Activated CD4-positive, alpha-beta T cell treated with anti-CD3 and anti-CD28 coated beads for 36 hours (primary cell): ENCODE measurements at regions not wholly inside any gene's neighbourhood (a gene's known extent, or its start where the extent isn't known, plus 50 kb on each side); places are given as distances from the start of the nearest gene placed in this dataset.

Source experiments
- ATAC-seq: fragments of 200-7000 bp; cut with Tn5 transposase; one replicate; pipeline ENCODE4 v1.10.0; 2021; ENCODE audit warnings: mild to moderate bottlenecking, moderate library complexity
- CTCF ChIA-PET: fragments of 350-600 bp; sonication (Branson Sonifier 250); formaldehyde crosslinking; loops from one replicate; lab custom pipeline; 2021; ENCODE audit warnings: antibody characterized with exemption; lab: Charles Lee
- POLR2A ChIA-PET: fragments of 350-600 bp; sonication (Branson Sonifier 250); formaldehyde crosslinking; loops from one replicate; lab custom pipeline; 2021; ENCODE audit warnings: antibody characterized with exemption, inconsistent platforms; lab: Charles Lee
- DNase-seq: peaks from one replicate; pipeline ENCODE4 v3.0.0-alpha.2; 2020
- H3K27ac Mint-ChIP-seq: one replicate; pipeline ENCODE4 v1.8.0; 2021; ENCODE audit warnings: mixed read lengths
- H3K27me3 Mint-ChIP-seq: one replicate; pipeline ENCODE4 v1.8.0; 2021; ENCODE audit warnings: mixed read lengths
- H3K36me3 Mint-ChIP-seq: one replicate; pipeline ENCODE4 v1.8.0; 2021; ENCODE audit warnings: low read depth, mixed read lengths
- H3K4me1 Mint-ChIP-seq: one replicate; pipeline ENCODE4 v1.8.0; 2021; ENCODE audit warnings: mixed read lengths
- H3K4me3 Mint-ChIP-seq: one replicate; pipeline ENCODE4 v1.8.0; 2021; ENCODE audit warnings: mild to moderate bottlenecking, moderate library complexity, mixed read lengths
- H3K9me3 Mint-ChIP-seq: one replicate; pipeline ENCODE4 v1.8.0; 2021; ENCODE audit warnings: low read depth, mixed read lengths
- intact Hi-C, 2 experiments: fragments of 100-400 bp; cut with DNase I in 1 of 2; cut with micrococcal nuclease in 1 of 2; formaldehyde crosslinking; loops; one replicate each; pipeline versions ENCODE4 v1.14.2 to v1.15.1; 2022 to 2024; cut with DNase I, micrococcal nuclease

- intact Hi-C loops = no loop called here
- no peaks in the 10 kb centered on the region for H3K36me3 Mint-ChIP-seq
- H3K4me3 Mint-ChIP-seq = no peak overlapping the region
- H3K4me1 Mint-ChIP-seq = no peaks in the 10 kb centered on the region
- POLR2A ChIA-PET = no interaction called here
- peaks cover 8% of the 10 kb centered on the region for H3K27me3 Mint-ChIP-seq
- DNase-seq (no peak), ATAC-seq (no peak)
- no peak overlapping the region for H3K27ac Mint-ChIP-seq
- H3K9me3 Mint-ChIP-seq = peaks cover 3% of the 10 kb centered on the region
- CTCF ChIA-PET = no interaction called here
Observed at GRCh38 chr1:208951026-208951525, 632.4 kb upstream of the CAMK1G start.

DNA sequence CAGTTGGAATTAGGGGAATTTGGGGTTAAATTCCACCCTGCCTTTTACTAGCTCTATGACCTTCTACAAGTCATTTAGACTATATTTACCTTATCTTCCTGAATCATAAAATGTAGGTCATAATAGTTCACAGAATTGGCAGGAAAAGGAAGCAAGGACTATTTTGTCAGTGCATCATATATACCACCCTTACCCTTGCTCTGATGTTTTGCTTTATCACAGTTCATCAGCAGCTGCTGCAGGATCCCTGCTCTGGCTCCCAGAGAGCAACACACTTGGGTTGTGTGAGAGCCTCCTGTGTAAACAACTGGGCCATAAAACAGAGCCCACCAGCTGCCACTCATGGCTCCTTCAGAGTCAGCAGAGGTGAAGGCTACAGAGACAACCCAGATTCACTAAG lies 631.6 kb upstream of the CAMK1G start:
- no peak overlapping the region for H3K27ac Mint-ChIP-seq
- no peaks in the 10 kb centered on the region for H3K4me1 Mint-ChIP-seq
- DNase-seq (no peak), ATAC-seq (no peak)
- CTCF ChIA-PET = interaction anchor here (0.5 kb wide), 1 partner anchor 481 kb away, joined by 3 read pairs; no protein-coding TSS in a partner anchor
- POLR2A ChIA-PET = no interaction called here
- H3K9me3 Mint-ChIP-seq = peaks cover 9% of the 10 kb centered on the region
- H3K36me3 Mint-ChIP-seq = no peaks in the 10 kb centered on the region
- no peak overlapping the region for H3K4me3 Mint-ChIP-seq
- intact Hi-C loops = no loop called here
- H3K27me3 Mint-ChIP-seq = peaks cover 10% of the 10 kb centered on the region

GRCh38 chr1:208962867-208963266 lies 620.6 kb upstream of the CAMK1G start:
- ChIA-PET CTCF (no interaction called here), POLR2A (no interaction called here)

GRCh38 chr1:208965351-208965750 lies 618.2 kb upstream of the CAMK1G start:
- Mint-ChIP-seq H3K36me3 (no peaks in the 10 kb centered on the region), H3K9me3 (no peaks in the 10 kb centered on the region), H3K4me3 (no peak overlapping the region), H3K4me1 (no peaks in the 10 kb centered on the region), H3K27ac (no peak overlapping the region), H3K27me3 (peaks cover 10% of the 10 kb centered on the region)
- ChIA-PET POLR2A (no interaction called here), CTCF (no interaction called here)
- DNase-seq = no peak
- intact Hi-C loops = no loop called here
- ATAC-seq = no peak

More at GRCh38 chr1:208962867-208963266, 620.6 kb upstream of the CAMK1G start:
- Mint-ChIP-seq H3K27me3 (peaks cover 2% of the 10 kb centered on the region), H3K36me3 (no peaks in the 10 kb centered on the region), H3K27ac (no peak overlapping the region), H3K4me1 (no peaks in the 10 kb centered on the region), H3K4me3 (no peak overlapping the region), H3K9me3 (peaks cover 12% of the 10 kb centered on the region)
- DNase-seq (no peak), ATAC-seq (no peak)
- intact Hi-C loops = no loop called here

DNA sequence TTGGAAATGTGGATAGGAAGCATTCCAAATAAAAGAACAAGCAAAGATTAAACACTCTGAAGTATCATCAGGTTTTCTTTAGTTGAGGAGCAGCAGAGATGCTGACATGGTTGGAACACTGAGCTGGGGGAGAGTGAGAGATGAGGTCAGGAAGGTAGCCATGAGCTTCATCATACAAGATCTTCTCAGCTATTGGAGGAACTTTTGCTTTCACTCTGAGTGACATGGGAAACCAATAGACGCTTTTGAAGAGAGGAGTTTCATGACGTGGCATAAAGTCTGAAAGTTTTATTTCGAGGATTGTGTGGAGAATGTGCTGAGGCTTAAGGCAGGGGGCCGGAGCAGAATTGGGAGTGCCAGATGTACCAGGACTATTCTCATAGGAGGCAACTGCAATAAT lies 616.2 kb upstream of the CAMK1G start:
- POLR2A ChIA-PET = no interaction called here
- Mint-ChIP-seq H3K27me3 (peaks cover 12% of the 10 kb centered on the region), H3K27ac (no peak overlapping the region), H3K4me1 (no peaks in the 10 kb centered on the region), H3K36me3 (no peaks in the 10 kb centered on the region), H3K9me3 (no peaks in the 10 kb centered on the region), H3K4me3 (no peak overlapping the region)
- CTCF ChIA-PET = no interaction called here
- intact Hi-C loops = no loop called here
- DNase-seq = no peak
- ATAC-seq = no peak

- no peak overlapping the region for H3K27ac Mint-ChIP-seq
- H3K4me1 Mint-ChIP-seq = no peaks in the 10 kb centered on the region
- ChIA-PET CTCF (no interaction called here), POLR2A (no interaction called here)
- no peaks in the 10 kb centered on the region for H3K36me3 Mint-ChIP-seq
- ATAC-seq (no peak), DNase-seq (no peak)
- intact Hi-C loops = no loop called here
- H3K27me3 Mint-ChIP-seq = peaks cover 10% of the 10 kb centered on the region
- no peaks in the 10 kb centered on the region for H3K9me3 Mint-ChIP-seq
- no peak overlapping the region for H3K4me3 Mint-ChIP-seq
Observed at GRCh38 chr1:208974717-208975116, 608.8 kb upstream of the CAMK1G start.

GRCh38 chr1:208975456-208975855 lies 608.1 kb upstream of the CAMK1G start:
- Mint-ChIP-seq H3K27ac (no peak overlapping the region), H3K4me3 (no peak overlapping the region), H3K9me3 (no peaks in the 10 kb centered on the region), H3K36me3 (no peaks in the 10 kb centered on the region), H3K27me3 (peaks cover 6% of the 10 kb centered on the region), H3K4me1 (no peaks in the 10 kb centered on the region)
- CTCF ChIA-PET = no interaction called here
- intact Hi-C loops = no loop called here
- no peak for DNase-seq
- ATAC-seq = no peak
- POLR2A ChIA-PET = no interaction called here

DNA sequence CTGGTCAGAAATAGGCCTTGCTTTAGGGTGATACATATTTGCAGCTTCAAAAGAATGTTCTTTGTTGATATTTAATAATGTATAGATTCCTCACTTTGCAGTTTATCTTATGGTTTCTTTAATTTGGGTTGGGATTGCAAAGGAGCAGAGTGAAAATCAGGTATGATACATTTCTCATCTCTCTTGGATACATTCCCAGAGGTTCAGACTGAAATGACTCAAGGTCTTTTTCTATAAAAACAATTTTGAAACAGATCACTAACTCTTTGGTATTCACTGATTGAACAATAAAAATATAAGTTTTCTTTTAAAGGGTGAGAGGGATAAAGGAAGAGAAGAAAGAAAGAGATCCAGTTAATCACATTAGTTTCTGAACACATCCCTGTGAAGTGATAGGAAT lies 606.5 kb upstream of the CAMK1G start:
- Mint-ChIP-seq H3K9me3 (no peaks in the 10 kb centered on the region), H3K27ac (no peak overlapping the region), H3K4me3 (no peak overlapping the region), H3K36me3 (no peaks in the 10 kb centered on the region), H3K27me3 (peaks cover 5% of the 10 kb centered on the region), H3K4me1 (no peaks in the 10 kb centered on the region)
- CTCF ChIA-PET = interaction anchor here (0.6 kb wide), 1 partner anchor 13 kb away, joined by 3 read pairs; no protein-coding TSS in a partner anchor
- POLR2A ChIA-PET = no interaction called here
- DNase-seq = no peak
- intact Hi-C loops = no loop called here
- no peak for ATAC-seq

GRCh38 chr1:208977638-208978256 lies 605.8 kb upstream of the CAMK1G start:
- no peaks in the 10 kb centered on the region for H3K4me1 Mint-ChIP-seq
- no peak overlapping the region for H3K4me3 Mint-ChIP-seq
- no peak for DNase-seq
- ChIA-PET POLR2A (no interaction called here), CTCF (no interaction called here)
- no peaks in the 10 kb centered on the region for H3K9me3 Mint-ChIP-seq
- H3K36me3 Mint-ChIP-seq = no peaks in the 10 kb centered on the region
- intact Hi-C loops = no loop called here
- no peak overlapping the region for H3K27ac Mint-ChIP-seq
- H3K27me3 Mint-ChIP-seq = peaks cover 5% of the 10 kb centered on the region
- no peak for ATAC-seq

DNA sequence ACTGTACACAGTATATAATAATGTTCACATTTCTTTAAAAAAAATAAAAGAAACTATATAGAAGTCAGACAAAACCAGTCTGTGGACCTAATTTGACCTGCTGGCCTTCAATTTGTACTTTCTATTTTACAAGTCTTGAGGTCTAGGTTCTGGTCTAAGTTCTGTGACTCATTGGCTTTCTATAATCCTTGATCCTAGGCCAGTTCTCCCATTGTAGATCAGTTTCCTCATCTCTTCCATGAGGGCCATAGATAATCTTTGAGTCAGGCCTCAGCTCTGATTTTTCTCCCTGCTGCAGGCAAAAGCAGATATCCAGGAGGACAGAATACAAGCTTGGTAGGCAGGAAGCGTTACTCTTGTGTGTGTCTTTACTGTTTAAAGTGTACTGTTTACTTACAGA lies 603.7 kb upstream of the CAMK1G start:
- no peaks in the 10 kb centered on the region for H3K4me1 Mint-ChIP-seq
- CTCF ChIA-PET = no interaction called here
- intact Hi-C loops = loop anchor here in 1 of 2 experiments (10.0 kb wide), 1 partner anchor 1155 kb away; no protein-coding TSS in a partner anchor

DNA sequence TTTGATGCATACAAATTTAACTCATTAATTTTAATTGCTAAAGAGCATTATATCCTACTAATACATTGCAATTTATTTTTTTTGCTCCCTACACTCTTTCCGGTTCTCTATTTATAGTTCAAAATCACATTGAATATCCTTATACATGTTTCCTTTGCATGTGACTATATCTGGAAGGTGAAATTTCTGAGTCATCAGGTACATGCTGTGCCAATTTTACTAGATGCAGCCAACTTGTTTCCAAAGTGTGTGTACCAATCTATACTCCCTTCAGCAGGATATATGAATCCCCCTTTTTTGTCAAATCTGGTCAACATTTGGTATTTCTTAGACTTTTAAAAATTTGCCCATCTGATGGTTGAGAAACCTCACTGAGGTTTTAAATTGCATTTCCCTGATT lies 602.9 kb upstream of the CAMK1G start:
- Mint-ChIP-seq H3K9me3 (no peaks in the 10 kb centered on the region), H3K4me3 (no peak overlapping the region), H3K27ac (no peak overlapping the region), H3K27me3 (peaks cover 3% of the 10 kb centered on the region), H3K36me3 (no peaks in the 10 kb centered on the region), H3K4me1 (no peaks in the 10 kb centered on the region)
- intact Hi-C loops = loop anchor here in 1 of 2 experiments (10.0 kb wide), 1 partner anchor 1156 kb away; no protein-coding TSS in a partner anchor
- ChIA-PET POLR2A (no interaction called here), CTCF (no interaction called here)
- no peak for ATAC-seq
- no peak for DNase-seq

More for the DNA sequence above, 603.7 kb upstream of the CAMK1G start:
- Mint-ChIP-seq H3K27ac (no peak overlapping the region), H3K4me3 (no peak overlapping the region), H3K36me3 (no peaks in the 10 kb centered on the region), H3K27me3 (peaks cover 3% of the 10 kb centered on the region), H3K9me3 (no peaks in the 10 kb centered on the region)
- POLR2A ChIA-PET = no interaction called here
- DNase-seq = no peak
- no peak for ATAC-seq

- no peak overlapping the region for H3K27ac Mint-ChIP-seq
- ChIA-PET POLR2A (no interaction called here), CTCF (no interaction called here)
- no peak for ATAC-seq
- H3K36me3 Mint-ChIP-seq = no peaks in the 10 kb centered on the region
- peaks cover 3% of the 10 kb centered on the region for H3K27me3 Mint-ChIP-seq
- H3K4me3 Mint-ChIP-seq = no peak overlapping the region
- no peaks in the 10 kb centered on the region for H3K9me3 Mint-ChIP-seq
- H3K4me1 Mint-ChIP-seq = peaks cover 18% of the 10 kb centered on the region
- no peak for DNase-seq
- intact Hi-C loops = loop anchor here in 1 of 2 experiments (10.0 kb wide), 1 partner anchor 1160 kb away; no protein-coding TSS in a partner anchor
Observed at GRCh38 chr1:208985231-208985630, 598.3 kb upstream of the CAMK1G start.
